Calu3 (cell line): ENCODE measurements at regions not wholly inside any gene's neighbourhood (a gene's known extent, or its start where the extent isn't known, plus 50 kb on each side); places are given as distances from the start of the nearest gene placed in this dataset.
"Not testable (repeated sequence)": the region's sequence is repeated elsewhere in the genome, so short reads cannot be mapped to it uniquely, and the experiment has no call there.

ENCODE experiments used
- BruUV-seq: library from RNA; stranded (reverse); fragments of 400-500 nt; replicated peaks from 2 replicates; lab custom pipeline; 2021; lab: Mats Ljungman, UMichigan
- CTCF ChIA-PET: fragments of 300-600 bp; sonication (Branson Sonifier 250); formaldehyde crosslinking; loops from one replicate; lab custom pipeline; 2022; ENCODE audit warnings: antibody characterized with exemption; lab: Charles Lee
- DNase-seq: peaks from one replicate; pipeline ENCODE4 v3.0.0; 2022
- H3K27ac Mint-ChIP-seq: one replicate; pipeline ENCODE4 v1.8.0; 2022; ENCODE audit warnings: mixed read lengths; ENCODE audit not compliant: unreplicated experiment
- H3K27me3 Mint-ChIP-seq: one replicate; pipeline ENCODE4 v1.8.0; 2022; ENCODE audit warnings: mixed read lengths; ENCODE audit not compliant: unreplicated experiment
- H3K36me3 Mint-ChIP-seq: one replicate; pipeline ENCODE4 v1.8.0; 2022; ENCODE audit warnings: mild to moderate bottlenecking, moderate library complexity, mixed read lengths; ENCODE audit not compliant: insufficient read depth, unreplicated experiment
- H3K4me1 Mint-ChIP-seq: one replicate; pipeline ENCODE4 v1.8.0; 2022; ENCODE audit warnings: mild to moderate bottlenecking, low read depth, mixed read lengths; ENCODE audit not compliant: unreplicated experiment
- H3K4me3 Mint-ChIP-seq: one replicate; pipeline ENCODE4 v1.8.0; 2022; ENCODE audit warnings: mild to moderate bottlenecking, low read depth, moderate library complexity, mixed read lengths; ENCODE audit not compliant: unreplicated experiment
- H3K9me3 Mint-ChIP-seq: one replicate; pipeline ENCODE4 v1.8.0; 2022; ENCODE audit warnings: low read depth, mixed read lengths; ENCODE audit not compliant: unreplicated experiment
- intact Hi-C: fragments of 100-400 bp; cut with micrococcal nuclease; formaldehyde crosslinking; loops from one replicate; pipeline ENCODE4 v1.10.0; 2022; ENCODE audit not compliant: unreplicated experiment
- TF ChIP-seq, protein P1 (sequence below): fragments of 200-600 bp; IDR thresholded peaks from one replicate; pipeline ENCODE4 v1.8.0; 2022; ENCODE audit warnings: antibody characterized with exemption; ENCODE audit not compliant: unreplicated experiment

DNA sequence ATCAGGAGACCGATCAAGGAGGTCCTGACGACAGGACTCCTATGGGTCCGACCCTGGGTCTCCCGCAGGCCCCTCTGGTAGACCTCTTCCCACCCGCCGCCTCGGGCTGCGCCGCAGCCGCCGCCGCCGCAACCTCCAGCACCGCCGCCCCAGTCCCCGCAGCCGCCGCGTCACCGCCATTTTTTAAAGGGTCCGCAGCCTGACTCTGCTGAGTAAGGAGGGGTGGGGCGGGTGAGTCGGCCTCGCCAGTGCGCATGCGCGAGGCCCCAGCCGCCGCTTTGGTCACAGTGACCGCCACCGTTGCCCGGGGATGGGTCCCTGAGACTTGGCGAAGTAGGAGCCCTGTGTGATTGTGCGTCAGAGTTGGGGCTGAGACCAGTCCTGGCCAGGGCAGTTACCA is 1401.9 kb upstream of the PCDH10 start:
- CTCF ChIA-PET, H3K4me1 Mint-ChIP-seq, H3K27ac Mint-ChIP-seq, DNase-seq, H3K36me3 Mint-ChIP-seq, H3K9me3 Mint-ChIP-seq, H3K4me3 Mint-ChIP-seq, BruUV-seq, H3K27me3 Mint-ChIP-seq, intact Hi-C loops: not testable (repeated sequence)

DNA sequence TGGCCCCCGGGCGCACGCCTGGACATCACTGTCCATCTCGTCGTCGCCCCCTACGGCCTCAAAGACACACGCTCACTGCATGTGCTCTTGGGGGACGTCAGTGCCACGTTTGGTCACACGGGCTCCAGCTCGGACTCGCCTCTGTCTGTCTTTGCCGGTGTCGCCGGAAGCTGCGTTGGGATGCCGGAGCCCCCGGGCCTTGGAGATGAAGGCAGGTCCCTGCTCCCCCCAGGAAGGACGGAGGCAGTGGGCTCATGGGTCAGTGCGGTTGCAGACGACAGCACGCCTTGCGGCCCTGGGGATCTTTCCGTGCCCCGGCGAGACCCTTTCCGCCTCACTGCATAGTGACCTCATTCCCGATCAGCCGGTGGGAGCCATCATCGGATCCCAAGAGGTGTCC is 1399.9 kb upstream of the PCDH10 start:
- BruUV-seq, intact Hi-C loops, H3K4me1 Mint-ChIP-seq, H3K27me3 Mint-ChIP-seq, H3K36me3 Mint-ChIP-seq, H3K9me3 Mint-ChIP-seq, DNase-seq, H3K27ac Mint-ChIP-seq, CTCF ChIA-PET, H3K4me3 Mint-ChIP-seq: not testable (repeated sequence)

DNA sequence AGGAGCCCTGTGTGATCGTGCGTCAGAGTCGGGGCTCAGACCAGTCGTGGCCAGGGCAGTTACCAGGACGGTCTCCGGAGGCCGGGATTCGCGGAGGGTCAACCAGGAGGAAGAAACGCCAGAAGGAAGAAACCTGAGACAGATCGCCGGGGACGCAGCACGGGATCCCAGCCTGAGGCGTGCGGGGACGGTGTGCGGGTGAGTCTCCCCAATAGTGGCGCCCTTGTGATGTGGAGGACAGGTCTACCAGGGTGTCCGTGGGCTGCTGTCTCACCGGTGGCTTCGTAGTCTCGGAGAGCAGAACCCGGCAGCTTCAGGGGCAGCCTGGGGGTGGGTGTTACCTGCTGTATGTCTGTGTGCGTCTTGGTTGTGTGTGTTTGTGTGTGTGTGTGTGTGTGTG is 1399.1 kb upstream of the PCDH10 start:
- peak; percentile 6 for DNase-seq
- H3K4me1 Mint-ChIP-seq, BruUV-seq, H3K27ac Mint-ChIP-seq, H3K36me3 Mint-ChIP-seq, H3K9me3 Mint-ChIP-seq, intact Hi-C loops, H3K4me3 Mint-ChIP-seq, H3K27me3 Mint-ChIP-seq, CTCF ChIA-PET: not testable (repeated sequence)

DNA sequence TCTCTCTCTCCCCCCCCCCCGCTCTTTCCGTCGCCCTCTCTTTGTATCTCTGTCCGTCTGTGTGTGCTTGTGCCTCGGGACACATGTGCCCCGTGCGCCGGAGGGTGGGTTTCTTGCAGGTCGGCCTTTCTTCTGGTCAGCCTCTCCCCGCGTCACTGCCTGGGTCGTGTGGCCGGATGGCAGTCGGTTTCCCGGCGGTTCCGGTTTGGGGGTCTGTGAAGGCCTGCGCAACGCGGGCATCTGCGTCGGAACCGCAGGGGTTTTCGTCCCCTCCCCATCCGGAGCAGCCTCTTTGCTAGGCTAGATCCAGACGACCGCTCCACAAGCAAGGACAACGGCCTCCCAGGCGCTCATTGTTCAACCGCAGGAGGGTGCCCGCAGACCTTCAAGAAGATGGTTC is 1398.6 kb upstream of the PCDH10 start:
- H3K36me3 Mint-ChIP-seq, H3K27me3 Mint-ChIP-seq, H3K4me1 Mint-ChIP-seq, H3K27ac Mint-ChIP-seq, CTCF ChIA-PET, BruUV-seq, intact Hi-C loops, H3K4me3 Mint-ChIP-seq, H3K9me3 Mint-ChIP-seq: not testable (repeated sequence)
- DNase-seq: peak; percentile 8

DNA sequence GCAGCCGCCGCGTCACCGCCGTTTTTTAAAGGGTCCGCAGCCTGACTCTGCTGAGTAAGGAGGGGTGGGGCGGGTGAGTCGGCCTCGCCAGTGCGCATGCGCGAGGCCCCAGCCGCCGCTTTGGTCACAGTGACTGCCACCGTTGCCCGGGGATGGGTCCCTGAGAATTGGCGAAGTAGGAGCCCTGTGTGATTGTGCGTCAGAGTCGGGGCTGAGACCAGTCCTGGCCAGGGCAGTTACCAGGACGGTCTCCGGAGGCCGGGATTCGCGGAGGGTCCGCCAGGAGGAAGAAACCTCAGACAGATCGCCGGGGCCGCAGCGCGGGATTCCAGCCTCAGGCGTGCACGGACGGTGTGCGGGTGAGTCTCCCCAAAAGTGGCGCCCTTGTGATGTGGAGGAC is 1386.9 kb upstream of the PCDH10 start:
- H3K4me1 Mint-ChIP-seq, intact Hi-C loops, H3K27me3 Mint-ChIP-seq, BruUV-seq, H3K36me3 Mint-ChIP-seq, H3K9me3 Mint-ChIP-seq, H3K4me3 Mint-ChIP-seq, H3K27ac Mint-ChIP-seq, DNase-seq, CTCF ChIA-PET: not testable (repeated sequence)

DNA sequence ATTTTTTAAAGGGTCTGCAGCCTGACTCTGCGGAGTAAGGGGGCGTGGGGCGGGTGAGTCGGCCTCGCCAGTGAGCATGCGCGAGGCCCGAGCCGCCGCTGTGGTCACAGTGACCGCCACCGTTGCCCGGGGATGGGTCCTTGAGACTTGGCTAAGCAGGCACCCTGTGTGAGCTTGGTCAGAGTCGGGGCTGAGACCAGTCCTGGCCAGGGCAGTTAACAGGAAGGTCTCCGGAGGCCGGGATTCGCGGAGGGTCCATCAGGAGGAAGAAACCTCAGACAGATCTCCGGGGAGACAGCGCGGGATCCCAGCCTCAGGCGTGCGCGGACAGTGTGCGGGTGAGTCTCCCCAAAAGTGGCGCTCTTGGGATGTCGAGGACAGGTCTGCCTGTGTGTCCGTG is 1384.4 kb upstream of the PCDH10 start:
- intact Hi-C loops: no loop called here
- Mint-ChIP-seq H3K36me3 (no peaks in the 10 kb centered on the region), H3K27me3 (no peaks in the 10 kb centered on the region), H3K4me3 (no peak overlapping the region), H3K27ac (no peak overlapping the region), H3K9me3 (no peaks in the 10 kb centered on the region), H3K4me1 (no peaks in the 10 kb centered on the region)
- CTCF ChIA-PET: no interaction called here
- TF ChIP-seq, protein P1, sequence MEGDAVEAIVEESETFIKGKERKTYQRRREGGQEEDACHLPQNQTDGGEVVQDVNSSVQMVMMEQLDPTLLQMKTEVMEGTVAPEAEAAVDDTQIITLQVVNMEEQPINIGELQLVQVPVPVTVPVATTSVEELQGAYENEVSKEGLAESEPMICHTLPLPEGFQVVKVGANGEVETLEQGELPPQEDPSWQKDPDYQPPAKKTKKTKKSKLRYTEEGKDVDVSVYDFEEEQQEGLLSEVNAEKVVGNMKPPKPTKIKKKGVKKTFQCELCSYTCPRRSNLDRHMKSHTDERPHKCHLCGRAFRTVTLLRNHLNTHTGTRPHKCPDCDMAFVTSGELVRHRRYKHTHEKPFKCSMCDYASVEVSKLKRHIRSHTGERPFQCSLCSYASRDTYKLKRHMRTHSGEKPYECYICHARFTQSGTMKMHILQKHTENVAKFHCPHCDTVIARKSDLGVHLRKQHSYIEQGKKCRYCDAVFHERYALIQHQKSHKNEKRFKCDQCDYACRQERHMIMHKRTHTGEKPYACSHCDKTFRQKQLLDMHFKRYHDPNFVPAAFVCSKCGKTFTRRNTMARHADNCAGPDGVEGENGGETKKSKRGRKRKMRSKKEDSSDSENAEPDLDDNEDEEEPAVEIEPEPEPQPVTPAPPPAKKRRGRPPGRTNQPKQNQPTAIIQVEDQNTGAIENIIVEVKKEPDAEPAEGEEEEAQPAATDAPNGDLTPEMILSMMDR: no peak
- no TSS peak for BruUV-seq
- DNase-seq: no peak

DNA sequence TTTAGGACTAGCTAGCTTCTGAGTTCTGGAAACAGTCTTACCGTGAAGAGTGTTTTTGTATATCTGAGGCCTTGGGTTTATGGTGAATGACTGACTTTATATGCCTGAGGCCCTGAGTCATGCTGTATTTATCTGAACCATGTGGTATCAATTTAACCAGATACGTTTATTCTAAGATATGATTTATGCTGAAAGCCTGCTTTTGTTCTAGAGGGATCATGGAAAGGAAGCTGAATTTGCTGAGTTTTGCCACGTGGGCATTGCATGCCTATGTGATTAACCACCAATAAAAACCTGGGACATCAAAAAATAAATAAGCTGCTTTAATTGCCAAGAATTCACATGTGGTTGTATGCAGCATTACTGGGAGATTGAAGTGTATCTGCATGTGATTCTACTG is 1374.7 kb upstream of the PCDH10 start:
- H3K4me1 Mint-ChIP-seq, BruUV-seq, CTCF ChIA-PET, H3K36me3 Mint-ChIP-seq, H3K4me3 Mint-ChIP-seq, H3K9me3 Mint-ChIP-seq, H3K27me3 Mint-ChIP-seq, intact Hi-C loops: not testable (repeated sequence)
- DNase-seq: peak; percentile 4
- H3K27ac Mint-ChIP-seq: peak overlapping the region; percentile 11

DNA sequence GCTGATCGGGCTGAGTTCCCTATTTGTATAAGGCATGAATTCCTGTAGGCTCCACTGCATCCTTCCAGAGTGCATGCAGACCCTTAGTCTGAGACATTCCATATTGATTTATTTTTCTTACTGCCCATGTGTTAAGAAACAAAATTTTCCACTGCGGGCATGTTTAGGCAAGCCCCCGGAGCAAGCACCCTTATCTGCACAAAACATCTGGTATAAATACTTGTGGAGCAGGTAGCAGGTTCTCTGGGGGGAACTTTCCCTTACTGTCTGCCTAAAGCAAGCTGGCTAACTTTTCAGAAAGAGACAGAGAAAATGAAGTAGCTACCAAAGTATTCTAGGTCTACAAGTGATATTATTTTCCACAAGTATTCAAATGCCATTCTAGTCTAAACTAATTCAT is 1338.5 kb upstream of the PCDH10 start:
- H3K9me3 Mint-ChIP-seq, H3K4me1 Mint-ChIP-seq, BruUV-seq, H3K27ac Mint-ChIP-seq, H3K27me3 Mint-ChIP-seq, CTCF ChIA-PET, intact Hi-C loops, H3K36me3 Mint-ChIP-seq, H3K4me3 Mint-ChIP-seq, DNase-seq: not testable (repeated sequence)
